SJSA1 (cell line): ENCODE measurements at regions not wholly inside any gene's neighbourhood (a gene's known extent, or its start where the extent isn't known, plus 50 kb on each side); places are given as distances from the start of the nearest gene placed in this dataset.
"Not testable (repeated sequence)": the region's sequence is repeated elsewhere in the genome, so short reads cannot be mapped to it uniquely, and the experiment has no call there.

Source experiments
- DNase-seq, 2 experiments: peaks; one replicate each; pipeline ENCODE4 v3.0.0-alpha.2; 2015 to 2020; ENCODE audit warnings: low spot score in 2 of 2, low read depth in 1 of 2
- H3K27ac ChIP-seq: fragments of 250-450 bp; sonication (Bioruptor Pico); 2 replicates; pipeline ENCODE4 v1.5.1; 2020; ENCODE audit warnings: mild to moderate bottlenecking, moderate library complexity
- H3K27me3 ChIP-seq: fragments of 250-450 bp; sonication (Bioruptor Pico); replicated peaks from 2 replicates; pipeline ENCODE4 v1.5.1; 2020; ENCODE audit warnings: mild to moderate bottlenecking, moderate library complexity
- H3K36me3 ChIP-seq: fragments of 250-450 bp; sonication (Bioruptor Pico); 2 replicates; pipeline ENCODE4 v1.5.1; 2020; ENCODE audit warnings: mild to moderate bottlenecking
- H3K4me1 ChIP-seq: fragments of 250-450 bp; sonication (Bioruptor Pico); replicated peaks from 2 replicates; pipeline ENCODE4 v1.6.1; 2021; ENCODE audit warnings: mild to moderate bottlenecking
- H3K4me3 ChIP-seq: fragments of 250-450 bp; sonication (Bioruptor Pico); 2 replicates; pipeline ENCODE4 v1.5.1; 2020; ENCODE audit warnings: mild to moderate bottlenecking
- H3K9me3 ChIP-seq: fragments of 250-450 bp; sonication (Bioruptor Pico); replicated peaks from 2 replicates; pipeline ENCODE4 v1.5.1; 2020; ENCODE audit warnings: mild to moderate bottlenecking

GRCh38 chrX:103428525-103428924, 52.2 kb downstream of the BEX3 start:
- Histone ChIP-seq H3K27me3 (no peaks in the 10 kb centered on the region), H3K4me1 (peaks cover 8% of the 10 kb centered on the region)
- no peak for DNase-seq

GRCh38 chrX:103429026-103429425, 52.7 kb downstream of the BEX3 start:
- H3K27ac ChIP-seq, DNase-seq, H3K27me3 ChIP-seq, H3K4me1 ChIP-seq, H3K9me3 ChIP-seq, H3K36me3 ChIP-seq, H3K4me3 ChIP-seq: not testable (repeated sequence)

More at GRCh38 chrX:103428525-103428924, 52.2 kb downstream of the BEX3 start:
- Histone ChIP-seq H3K36me3 (no peaks in the 10 kb centered on the region), H3K27ac (no peak overlapping the region), H3K9me3 (no peaks in the 10 kb centered on the region), H3K4me3 (no peak overlapping the region)

- Histone ChIP-seq H3K4me3 (no peak overlapping the region), H3K9me3 (no peaks in the 10 kb centered on the region), H3K27ac (peak overlapping the region; percentile 40; the same call in 1 of the 2 replicates), H3K27me3 (no peaks in the 10 kb centered on the region), H3K36me3 (no peaks in the 10 kb centered on the region), H3K4me1 (peaks cover 8% of the 10 kb centered on the region)
- DNase-seq = peak; percentile 57 to 65
These were observed 55.0 kb downstream of the BEX3 start for GRCh38 chrX:103431316-103431715.

- H3K27ac ChIP-seq, H3K27me3 ChIP-seq, H3K4me1 ChIP-seq, DNase-seq, H3K36me3 ChIP-seq, H3K9me3 ChIP-seq, H3K4me3 ChIP-seq: not testable (repeated sequence)
These were observed 56.5 kb downstream of the BEX3 start for GRCh38 chrX:103432841-103433240.

GRCh38 chrX:103437147-103437873, 61.0 kb downstream of the BEX3 start:
- Histone ChIP-seq H3K27me3 (no peaks in the 10 kb centered on the region), H3K36me3 (no peaks in the 10 kb centered on the region), H3K9me3 (no peaks in the 10 kb centered on the region), H3K4me3 (no peak overlapping the region), H3K4me1 (no peaks in the 10 kb centered on the region), H3K27ac (no peak overlapping the region)
- DNase-seq = no peak

- no peaks in the 10 kb centered on the region for H3K9me3 ChIP-seq
- H3K36me3 ChIP-seq = no peaks in the 10 kb centered on the region
- H3K27me3 ChIP-seq = no peaks in the 10 kb centered on the region
- no peak overlapping the region for H3K4me3 ChIP-seq
- H3K4me1 ChIP-seq = no peaks in the 10 kb centered on the region
- no peak for DNase-seq
- H3K27ac ChIP-seq = no peak overlapping the region
These were observed 62.8 kb downstream of the BEX3 start for GRCh38 chrX:103439161-103439560.

GRCh38 chrX:103440621-103441020, 64.3 kb downstream of the BEX3 start:
- DNase-seq = no peak
- Histone ChIP-seq H3K9me3 (no peaks in the 10 kb centered on the region), H3K27ac (no peak overlapping the region), H3K27me3 (no peaks in the 10 kb centered on the region), H3K36me3 (no peaks in the 10 kb centered on the region), H3K4me3 (no peak overlapping the region), H3K4me1 (no peaks in the 10 kb centered on the region)

GRCh38 chrX:103441878-103442535, 65.7 kb downstream of the BEX3 start:
- H3K9me3 ChIP-seq = no peaks in the 10 kb centered on the region
- no peak overlapping the region for H3K27ac ChIP-seq
- no peak for DNase-seq

GRCh38 chrX:103442536-103442901, 66.2 kb downstream of the BEX3 start:
- DNase-seq = no peak
- Histone ChIP-seq H3K4me1 (no peaks in the 10 kb centered on the region), H3K4me3 (no peak overlapping the region), H3K27ac (no peak overlapping the region), H3K9me3 (no peaks in the 10 kb centered on the region), H3K36me3 (no peaks in the 10 kb centered on the region), H3K27me3 (no peaks in the 10 kb centered on the region)

More at GRCh38 chrX:103441878-103442535, 65.7 kb downstream of the BEX3 start:
- Histone ChIP-seq H3K4me1 (no peaks in the 10 kb centered on the region), H3K36me3 (no peaks in the 10 kb centered on the region), H3K27me3 (no peaks in the 10 kb centered on the region), H3K4me3 (no peak overlapping the region)

GRCh38 chrX:103446665-103447302, 70.4 kb downstream of the BEX3 start:
- DNase-seq = no peak
- H3K27ac ChIP-seq = no peak overlapping the region

More at GRCh38 chrX:103446665-103447302, 70.4 kb downstream of the BEX3 start:
- H3K36me3 ChIP-seq = no peaks in the 10 kb centered on the region
- no peaks in the 10 kb centered on the region for H3K9me3 ChIP-seq
- no peak overlapping the region for H3K4me3 ChIP-seq
- no peaks in the 10 kb centered on the region for H3K27me3 ChIP-seq
- H3K4me1 ChIP-seq = no peaks in the 10 kb centered on the region
